Activated B cell treated with CpG ODN at 0.5 μM for 24 hours (primary cell): ENCODE measurements at regions not wholly inside any gene's neighbourhood (a gene's known extent, or its start where the extent isn't known, plus 50 kb on each side); places are given as distances from the start of the nearest gene placed in this dataset.
"Not testable (repeated sequence)": the region's sequence is repeated elsewhere in the genome, so short reads cannot be mapped to it uniquely, and the experiment has no call there.

Source experiments
- ATAC-seq: fragments of 200-7000 bp; cut with Tn5 transposase; one replicate; pipeline ENCODE4 v1.10.0; 2021; ENCODE audit warnings: low read depth, mild to moderate bottlenecking, moderate library complexity
- CTCF ChIA-PET: fragments of 350-600 bp; sonication (Branson Sonifier 250); formaldehyde crosslinking; loops from one replicate; lab custom pipeline; 2021; ENCODE audit warnings: antibody characterized with exemption; lab: Charles Lee
- POLR2A ChIA-PET: fragments of 350-600 bp; sonication (Branson Sonifier 250); formaldehyde crosslinking; loops from one replicate; lab custom pipeline; 2021; ENCODE audit warnings: antibody characterized with exemption; lab: Charles Lee
- DNase-seq: peaks from one replicate; pipeline ENCODE4 v3.0.0; 2022
- H3K27ac Mint-ChIP-seq: one replicate; pipeline ENCODE4 v1.8.0; 2020; ENCODE audit warnings: mixed read lengths
- H3K27me3 Mint-ChIP-seq: one replicate; pipeline ENCODE4 v1.8.0; 2021; ENCODE audit warnings: mixed read lengths
- H3K36me3 Mint-ChIP-seq: one replicate; pipeline ENCODE4 v1.8.0; 2021; ENCODE audit warnings: low read depth, mixed read lengths
- H3K4me1 Mint-ChIP-seq: one replicate; pipeline ENCODE4 v1.8.0; 2021; ENCODE audit warnings: mixed read lengths
- H3K4me3 Mint-ChIP-seq: one replicate; pipeline ENCODE4 v1.8.0; 2020; ENCODE audit warnings: mild to moderate bottlenecking, mixed read lengths
- H3K9me3 Mint-ChIP-seq: one replicate; pipeline ENCODE4 v1.8.0; 2020; ENCODE audit warnings: mixed read lengths
- CTCF ChIP-seq: fragments of 200-600 bp; IDR thresholded peaks from one replicate; pipeline ENCODE4 v1.8.0; 2022; ENCODE audit warnings: antibody characterized with exemption, mild to moderate bottlenecking
- intact Hi-C: fragments of 100-400 bp; cut with micrococcal nuclease; formaldehyde crosslinking; loops from one replicate; pipeline ENCODE4 v1.15.1; 2024

DNA sequence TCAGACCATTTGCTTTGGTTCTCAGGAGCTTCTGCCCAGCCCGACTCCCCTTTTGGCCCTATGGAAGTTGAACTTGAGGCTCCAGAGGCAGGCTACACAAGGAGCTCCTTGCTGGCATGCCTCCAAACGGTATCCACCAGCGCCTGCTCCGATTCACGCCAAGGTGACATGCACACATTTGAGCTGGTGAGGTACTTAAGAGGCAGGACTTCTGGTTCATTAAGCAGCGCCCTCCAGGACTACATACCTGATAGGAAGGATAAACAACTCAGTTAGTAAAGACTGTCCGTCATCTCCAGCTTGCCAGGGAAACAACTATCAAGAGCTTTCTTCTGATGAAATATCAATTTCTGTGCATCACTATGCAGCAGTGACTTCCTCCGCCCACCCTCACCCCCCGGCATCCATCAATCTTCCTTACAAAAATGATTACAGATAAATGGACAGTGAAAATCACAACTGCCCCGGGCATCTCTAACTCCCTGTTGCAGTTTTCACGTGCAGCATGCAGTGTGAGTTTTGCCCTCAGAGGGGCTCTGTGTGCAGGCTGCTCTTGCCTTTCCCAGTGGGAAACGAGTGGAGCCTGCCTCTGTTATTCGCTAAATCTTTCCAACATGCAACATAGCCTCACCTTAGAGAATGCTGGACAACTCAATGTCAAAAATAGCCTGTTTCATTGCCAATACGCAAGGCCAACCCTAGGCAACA, 122.9 kb downstream of the ARRDC4 start:
- TF ChIP-seq CTCF, result no peak
- peaks cover 4% of the 10 kb centered on the region for H3K9me3 Mint-ChIP-seq
- DNase-seq (no peak), ATAC-seq (no peak)
- no peaks in the 10 kb centered on the region for H3K36me3 Mint-ChIP-seq
- no peaks in the 10 kb centered on the region for H3K27me3 Mint-ChIP-seq
- no peaks in the 10 kb centered on the region for H3K4me1 Mint-ChIP-seq
- ChIA-PET POLR2A (no interaction called here), CTCF (interaction anchor here (1.0 kb wide), 1 partner anchor 184 kb away, joined by 3 read pairs; no protein-coding TSS in a partner anchor)
- H3K27ac Mint-ChIP-seq, result no peak overlapping the region
- H3K4me3 Mint-ChIP-seq, result no peak overlapping the region
- intact Hi-C loops, result no loop called here

DNA sequence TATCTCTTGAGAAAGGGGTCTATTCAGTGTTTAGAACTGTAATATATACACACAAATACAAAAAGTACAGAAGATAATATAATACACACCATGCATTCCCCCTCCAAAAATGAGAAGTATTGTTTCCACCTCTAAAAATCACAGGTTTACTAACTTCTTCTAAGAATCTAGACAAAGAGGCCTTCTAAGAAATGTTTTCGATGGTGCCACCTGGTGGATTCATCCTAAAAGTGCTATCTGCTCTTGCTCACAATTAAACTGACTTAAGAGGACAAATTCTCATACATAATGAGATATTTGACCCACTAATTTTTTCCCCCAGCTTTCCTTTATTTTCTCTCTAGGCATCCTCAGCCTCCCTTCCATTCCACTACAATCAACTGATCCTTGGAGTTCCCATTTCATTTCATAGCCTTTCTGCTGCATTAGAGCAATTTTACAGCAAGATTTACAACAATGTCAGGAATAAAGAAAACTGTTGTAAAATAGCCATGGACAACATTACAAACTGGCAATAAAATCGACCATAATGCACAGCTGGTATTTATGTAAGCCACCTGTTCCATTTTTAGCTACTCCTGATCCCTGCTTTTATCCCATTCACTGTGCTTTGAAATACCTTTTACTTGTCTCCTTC, 124.6 kb downstream of the ARRDC4 start:
- no peak for TF ChIP-seq CTCF
- Mint-ChIP-seq H3K9me3 (peaks cover 6% of the 10 kb centered on the region), H3K27ac (no peak overlapping the region), H3K27me3 (no peaks in the 10 kb centered on the region), H3K4me3 (no peak overlapping the region), H3K36me3 (no peaks in the 10 kb centered on the region), H3K4me1 (no peaks in the 10 kb centered on the region)
- CTCF ChIA-PET, result no interaction called here
- DNase-seq (no peak), ATAC-seq (no peak)
- intact Hi-C loops, result no loop called here
- POLR2A ChIA-PET, result no interaction called here

DNA sequence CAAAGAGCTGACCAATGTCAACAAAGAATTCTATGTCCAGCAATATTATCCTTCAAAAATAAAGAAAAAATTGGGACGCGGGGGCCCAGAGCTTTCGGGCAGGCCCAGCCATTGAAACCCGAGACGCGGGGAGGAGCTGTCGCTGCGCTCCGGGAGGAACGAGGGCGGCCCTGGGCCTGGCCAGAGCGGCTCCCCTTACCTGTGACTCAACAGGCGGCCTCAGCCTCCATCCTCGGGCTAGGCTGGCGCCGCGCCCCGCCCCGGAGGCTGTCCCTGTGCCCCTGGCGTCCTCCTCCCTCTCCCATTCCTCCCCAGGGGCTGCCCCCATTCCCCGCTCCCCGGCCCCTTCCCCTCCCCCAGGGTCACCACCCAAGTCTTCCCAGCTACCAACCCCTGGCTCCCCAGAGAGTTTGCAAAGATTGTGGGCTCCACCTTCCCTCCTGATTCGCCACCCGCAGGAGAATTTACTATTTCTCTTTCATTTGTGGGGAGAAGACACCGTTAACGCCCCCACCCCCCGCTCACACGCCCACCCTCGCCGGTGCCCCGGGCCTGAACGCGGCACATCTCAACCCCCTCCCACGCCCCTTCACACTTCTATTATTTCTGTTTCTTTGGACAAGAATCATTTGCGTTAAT, 127.9 kb downstream of the ARRDC4 start:
- DNase-seq, CTCF ChIA-PET, H3K27me3 Mint-ChIP-seq, H3K4me1 Mint-ChIP-seq, H3K4me3 Mint-ChIP-seq, H3K27ac Mint-ChIP-seq, POLR2A ChIA-PET, intact Hi-C loops, H3K36me3 Mint-ChIP-seq, ATAC-seq, H3K9me3 Mint-ChIP-seq: not testable (repeated sequence)

GRCh38 chr15:98089352-98089751, 128.8 kb downstream of the ARRDC4 start:
- intact Hi-C loops, POLR2A ChIA-PET, H3K4me3 Mint-ChIP-seq, H3K27ac Mint-ChIP-seq, ATAC-seq, H3K27me3 Mint-ChIP-seq, H3K36me3 Mint-ChIP-seq, H3K4me1 Mint-ChIP-seq, DNase-seq, H3K9me3 Mint-ChIP-seq, CTCF ChIA-PET: not testable (repeated sequence)

DNA sequence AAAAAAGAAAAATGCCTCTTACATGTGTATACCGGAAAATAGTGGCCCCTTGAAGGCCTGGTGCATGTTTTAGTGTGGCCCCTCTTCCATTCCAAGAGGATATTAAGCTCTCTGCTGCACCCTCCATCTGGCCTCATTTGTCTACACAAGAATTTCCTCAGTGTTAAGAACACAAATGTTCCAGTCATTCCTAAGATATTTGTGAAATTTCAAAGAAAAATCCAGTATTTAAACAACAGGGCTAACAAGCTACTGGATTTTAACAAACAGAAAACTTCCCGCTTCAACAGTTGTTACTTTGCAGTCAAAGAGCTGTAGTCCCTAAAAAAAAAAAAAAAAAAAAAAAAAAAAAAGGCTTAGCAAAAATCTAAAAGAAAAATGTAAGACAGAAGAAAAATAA, 137.5 kb downstream of the ARRDC4 start:
- H3K9me3 Mint-ChIP-seq, intact Hi-C loops, H3K27ac Mint-ChIP-seq, H3K4me1 Mint-ChIP-seq, H3K36me3 Mint-ChIP-seq, CTCF ChIA-PET, H3K27me3 Mint-ChIP-seq, POLR2A ChIA-PET, DNase-seq, H3K4me3 Mint-ChIP-seq, ATAC-seq: not testable (repeated sequence)

- H3K9me3 Mint-ChIP-seq, DNase-seq, H3K27me3 Mint-ChIP-seq, H3K4me3 Mint-ChIP-seq, POLR2A ChIA-PET, H3K4me1 Mint-ChIP-seq, H3K36me3 Mint-ChIP-seq, intact Hi-C loops, H3K27ac Mint-ChIP-seq, CTCF ChIA-PET, ATAC-seq: not testable (repeated sequence)
Measured at GRCh38 chr15:98100606-98101005, 140.1 kb downstream of the ARRDC4 start.

- intact Hi-C loops, result no loop called here
- H3K4me3 Mint-ChIP-seq, result no peak overlapping the region
- ATAC-seq, result no peak
- no peak overlapping the region for H3K27ac Mint-ChIP-seq
- no peaks in the 10 kb centered on the region for H3K4me1 Mint-ChIP-seq
- no peak for DNase-seq
- ChIA-PET POLR2A (no interaction called here), CTCF (no interaction called here)
- no peaks in the 10 kb centered on the region for H3K36me3 Mint-ChIP-seq
- peaks cover 4% of the 10 kb centered on the region for H3K9me3 Mint-ChIP-seq
- no peak for TF ChIP-seq CTCF
- no peaks in the 10 kb centered on the region for H3K27me3 Mint-ChIP-seq
Measured at GRCh38 chr15:98103570-98103969, 143.1 kb downstream of the ARRDC4 start.

GRCh38 chr15:98104386-98105151, 144.1 kb downstream of the ARRDC4 start:
- ATAC-seq, H3K9me3 Mint-ChIP-seq, H3K4me3 Mint-ChIP-seq, intact Hi-C loops, H3K27me3 Mint-ChIP-seq, POLR2A ChIA-PET, H3K36me3 Mint-ChIP-seq, H3K27ac Mint-ChIP-seq, CTCF ChIA-PET, H3K4me1 Mint-ChIP-seq, DNase-seq: not testable (repeated sequence)
